ENCODE measurements at regions not wholly inside any gene's neighbourhood (a gene's known extent, or its start where the extent isn't known, plus 50 kb on each side); places are given as distances from the start of the nearest gene placed in this dataset.
A peak's percentile ranks its signal among the peaks of the same experiment; 100 is the strongest.

DNA sequence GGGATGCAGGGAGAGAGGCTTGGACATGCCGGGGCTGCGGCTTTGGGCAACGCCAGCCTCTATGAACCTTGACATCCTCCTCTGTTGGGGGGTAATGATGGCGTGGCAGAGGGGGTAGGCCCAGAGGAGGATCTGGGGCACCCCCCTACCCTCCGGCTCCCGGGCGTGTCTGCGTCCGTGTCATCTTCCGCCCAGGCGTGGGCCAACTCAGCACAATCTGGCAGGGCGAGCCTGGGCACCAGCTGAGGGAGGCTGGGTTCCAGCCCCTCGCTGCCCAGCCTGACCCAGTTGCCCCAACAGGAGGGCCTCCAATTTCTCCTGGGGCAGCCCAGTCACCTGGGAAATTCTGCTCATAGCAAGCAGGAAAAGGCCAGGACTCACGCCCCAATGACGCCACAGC lies 62.9 kb upstream of the IL17B start:
- ChIA-PET POLR2A (no interaction called here), CTCF (interaction anchor here (0.8 to 26.2 kb wide), 32 partner anchors 9 to 182 kb away, joined by 3 to 678 read pairs (median 4); partner anchors contain the start of genes ARHGEF37, CSNK1A1 and IL17B)
- no peak overlapping the region for H3K4me3 ChIP-seq (ENCODE audit: low read depth, low read length)
- TF ChIP-seq, protein P1, sequence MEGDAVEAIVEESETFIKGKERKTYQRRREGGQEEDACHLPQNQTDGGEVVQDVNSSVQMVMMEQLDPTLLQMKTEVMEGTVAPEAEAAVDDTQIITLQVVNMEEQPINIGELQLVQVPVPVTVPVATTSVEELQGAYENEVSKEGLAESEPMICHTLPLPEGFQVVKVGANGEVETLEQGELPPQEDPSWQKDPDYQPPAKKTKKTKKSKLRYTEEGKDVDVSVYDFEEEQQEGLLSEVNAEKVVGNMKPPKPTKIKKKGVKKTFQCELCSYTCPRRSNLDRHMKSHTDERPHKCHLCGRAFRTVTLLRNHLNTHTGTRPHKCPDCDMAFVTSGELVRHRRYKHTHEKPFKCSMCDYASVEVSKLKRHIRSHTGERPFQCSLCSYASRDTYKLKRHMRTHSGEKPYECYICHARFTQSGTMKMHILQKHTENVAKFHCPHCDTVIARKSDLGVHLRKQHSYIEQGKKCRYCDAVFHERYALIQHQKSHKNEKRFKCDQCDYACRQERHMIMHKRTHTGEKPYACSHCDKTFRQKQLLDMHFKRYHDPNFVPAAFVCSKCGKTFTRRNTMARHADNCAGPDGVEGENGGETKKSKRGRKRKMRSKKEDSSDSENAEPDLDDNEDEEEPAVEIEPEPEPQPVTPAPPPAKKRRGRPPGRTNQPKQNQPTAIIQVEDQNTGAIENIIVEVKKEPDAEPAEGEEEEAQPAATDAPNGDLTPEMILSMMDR (IDR thresholded peaks at IDR 0.05; ENCODE audit: insufficient read depth, low read length, missing control alignments): no peak
- no peak for DNase-seq (ENCODE audit: low read depth, low spot score)

DNA sequence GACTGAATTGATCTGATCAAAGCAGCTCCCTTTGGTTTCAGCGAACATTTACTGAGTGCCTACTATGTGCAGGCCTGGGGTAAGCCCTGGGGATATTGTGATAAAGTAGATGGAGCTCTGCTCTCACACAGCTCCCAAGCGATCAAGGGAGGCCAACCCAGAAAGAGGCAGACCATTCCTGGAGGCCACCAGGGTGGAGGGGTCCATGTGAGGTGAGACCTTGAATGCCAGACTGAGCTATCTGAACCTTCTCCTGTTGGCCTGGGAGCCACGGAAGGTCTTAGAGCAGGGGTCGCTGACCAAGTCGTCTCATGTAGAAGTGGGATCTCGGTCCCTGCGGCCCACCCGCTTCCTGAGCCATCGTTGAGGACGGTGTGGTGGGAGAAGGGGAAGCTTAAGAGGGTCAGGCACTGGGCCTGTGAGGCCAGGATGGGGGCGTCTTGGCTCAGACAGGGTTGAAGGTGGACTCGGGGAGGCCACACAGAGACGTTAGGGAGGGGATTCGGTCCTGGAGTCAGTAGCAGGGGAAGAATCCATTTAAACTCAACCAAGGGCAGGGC lies 62.2 kb upstream of the IL17B start:
- no peak for DNase-seq (ENCODE audit: low read depth, low spot score)
- ChIA-PET POLR2A (interaction anchor here (0.5 kb wide), 1 partner anchor 104 kb away, joined by 3 read pairs; no protein-coding TSS in a partner anchor), CTCF (interaction anchor here (0.8 to 26.2 kb wide), 29 partner anchors 9 to 177 kb away, joined by 3 to 678 read pairs (median 5); partner anchors contain the start of genes ARHGEF37, CSNK1A1, GRPEL2 and IL17B)
- no peak overlapping the region for H3K4me3 ChIP-seq (ENCODE audit: low read depth, low read length)
- TF ChIP-seq, protein P1 (IDR thresholded peaks at IDR 0.05; ENCODE audit: insufficient read depth, low read length, missing control alignments): no peak

DNA sequence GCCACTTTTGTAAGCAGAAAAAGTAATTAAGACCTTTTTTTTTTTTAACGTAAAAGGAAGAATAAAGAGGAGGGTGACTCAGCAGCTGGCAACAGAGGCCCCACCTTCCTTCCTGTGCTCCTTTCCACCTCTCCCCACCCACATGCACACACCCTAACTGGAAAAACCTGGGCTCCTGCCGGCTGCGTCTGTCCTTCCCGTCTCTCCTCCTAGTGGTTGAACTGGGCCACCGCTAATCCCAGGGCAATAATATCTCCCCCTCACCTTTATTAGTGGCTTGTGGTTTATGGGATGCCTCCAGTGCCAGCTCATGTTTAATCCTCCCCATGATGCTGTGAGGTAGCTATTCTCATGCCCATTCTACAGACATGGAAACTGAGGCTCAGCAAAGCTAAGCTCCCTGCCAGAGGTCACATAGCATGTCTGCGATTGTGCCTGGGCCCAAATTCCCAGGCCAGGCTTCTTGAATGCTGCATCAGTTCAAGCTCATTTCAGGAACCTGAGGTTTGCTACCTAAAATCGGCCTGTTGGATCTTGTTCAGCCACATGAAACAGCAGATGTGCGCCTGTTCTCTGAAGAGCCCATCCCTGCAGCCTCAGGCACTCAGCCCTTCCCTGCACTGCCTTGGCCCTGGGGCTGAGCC lies 60.9 kb upstream of the IL17B start:
- TF ChIP-seq, protein P1 (IDR thresholded peaks at IDR 0.05; ENCODE audit: insufficient read depth, low read length, missing control alignments): peak; percentile 43
- H3K4me3 ChIP-seq (ENCODE audit: low read depth, low read length): no peak overlapping the region
- CTCF ChIA-PET: interaction anchor here (0.9 to 26.2 kb wide), 30 partner anchors 8 to 179 kb away, joined by 3 to 678 read pairs (median 5); partner anchors contain the start of genes CSNK1A1, GRPEL2, IL17B and PCYOX1L
- POLR2A ChIA-PET: interaction anchor here (0.6 kb wide), 2 partner anchors 108 to 121 kb away, joined by 3 read pairs; no protein-coding TSS in a partner anchor
- DNase-seq (ENCODE audit: low read depth, low spot score): no peak

GRCh38 chr5:149438711-149439132 lies 59.6 kb upstream of the IL17B start:
- ChIA-PET POLR2A (no interaction called here), CTCF (interaction anchor here (0.7 to 26.2 kb wide), 14 partner anchors 9 to 180 kb away, joined by 3 to 678 read pairs (median 8); partner anchors contain the start of genes CSNK1A1 and IL17B)
- DNase-seq (ENCODE audit: low read depth, low spot score): no peak
- TF ChIP-seq, protein P1 (IDR thresholded peaks at IDR 0.05; ENCODE audit: insufficient read depth, low read length, missing control alignments): no peak
- H3K4me3 ChIP-seq (ENCODE audit: low read depth, low read length): no peak overlapping the region

DNA sequence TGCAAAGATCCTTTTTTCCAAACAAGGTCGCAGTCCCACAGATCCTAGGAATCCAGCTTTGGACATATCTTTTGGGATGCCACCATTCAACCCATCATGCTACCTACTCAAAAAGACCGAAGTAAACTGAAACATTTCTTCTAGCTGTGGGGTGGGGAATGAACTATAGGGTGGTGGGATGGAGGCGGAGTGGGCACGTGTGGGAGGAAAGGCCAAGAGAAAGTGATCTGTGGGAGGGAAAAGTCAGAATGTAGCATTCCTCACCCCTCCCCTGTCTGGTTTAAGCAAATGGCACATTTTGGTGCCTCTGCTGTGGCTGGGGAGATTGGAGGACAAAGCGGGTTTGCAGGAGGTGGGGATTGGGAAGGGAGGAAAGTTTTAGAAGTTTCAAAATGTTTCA lies 59.2 kb upstream of the IL17B start:
- no peak overlapping the region for H3K4me3 ChIP-seq (ENCODE audit: low read depth, low read length)
- POLR2A ChIA-PET: no interaction called here
- CTCF ChIA-PET: interaction anchor here (0.7 to 26.2 kb wide), 8 partner anchors 10 to 130 kb away, joined by 4 to 678 read pairs (median 57); partner anchors contain the start of genes CSNK1A1 and IL17B
- TF ChIP-seq, protein P1 (IDR thresholded peaks at IDR 0.05; ENCODE audit: insufficient read depth, low read length, missing control alignments): no peak
- DNase-seq (ENCODE audit: low read depth, low spot score): no peak

Measured in AG04449 (cell line).